Gastrocnemius medialis (tissue), 4 donors: ENCODE measurements at regions not wholly inside any gene's neighbourhood (a gene's known extent, or its start where the extent isn't known, plus 50 kb on each side); places are given as distances from the start of the nearest gene placed in this dataset.

Experiments used
- CTCF ChIP-seq, 5 experiments: fragments of 450-650 bp in 3 of 5; fragments of 200-600 bp in 2 of 5; sonication (generic) in 2 of 5; IDR thresholded peaks in 4 of 5; conservative IDR thresholded peaks in 1 of 5; 1 replicate in 4 of 5; 2 replicates in 1 of 5; pipeline ENCODE4 v1.5.1; 2016 to 2019; ENCODE audit warnings: antibody characterized with exemption in 5 of 5, mild to moderate bottlenecking in 3 of 5, moderate library complexity in 3 of 5
- POLR2A ChIP-seq, 2 donors: fragments of 450-650 bp; IDR thresholded peaks; one replicate each; pipeline ENCODE4 v1.6.1; 2017; ENCODE audit warnings: antibody characterized with exemption in 2 of 2, mild to moderate bottlenecking in 2 of 2, moderate library complexity in 2 of 2

- TF ChIP-seq CTCF (IDR thresholded peaks at IDR 0.05 in 4 of 5, conservative IDR thresholded peaks at IDR 0.05 in 1 of 5) (no peak), POLR2A (IDR thresholded peaks at IDR 0.05) (no peak)
Observed at GRCh38 chr4:130178106-130178505, 1082.2 kb downstream of the C4orf33 start.
